Mesenchymal stem cell (in vitro differentiated cells and primary cell): ENCODE measurements at regions not wholly inside any gene's neighbourhood (a gene's known extent, or its start where the extent isn't known, plus 50 kb on each side); places are given as distances from the start of the nearest gene placed in this dataset.
"Not testable (repeated sequence)": the region's sequence is repeated elsewhere in the genome, so short reads cannot be mapped to it uniquely, and the experiment has no call there.

Experiments used
- DNase-seq: peaks from one replicate; pipeline ENCODE4 v3.0.0-alpha.2; 2013
- H2AFZ ChIP-seq: one replicate; pipeline ENCODE4 v1.6.1; 2013; ENCODE audit warnings: low read depth, mild to moderate bottlenecking, control low read depth, inconsistent platforms, low read length, moderate library complexity
- H2AK5ac ChIP-seq: 2 replicates; pipeline ENCODE4 v1.6.1; 2013; ENCODE audit warnings: low read length, moderate library complexity, mild to moderate bottlenecking, inconsistent platforms; ENCODE audit not compliant: severe bottlenecking
- H2BK120ac ChIP-seq: one replicate; pipeline ENCODE4 v1.6.1; 2013; ENCODE audit warnings: low read depth, mild to moderate bottlenecking, inconsistent platforms, low read length, moderate library complexity
- H2BK12ac ChIP-seq, 2 experiments: one replicate each; pipeline ENCODE4 v1.6.1; 2013; ENCODE audit warnings: inconsistent platforms in 2 of 2, low read length in 2 of 2, mild to moderate bottlenecking in 2 of 2, moderate library complexity in 2 of 2, control low read depth in 1 of 2
- H2BK15ac ChIP-seq: one replicate; pipeline ENCODE4 v1.6.1; 2013; ENCODE audit warnings: mild to moderate bottlenecking, low read depth, inconsistent platforms; ENCODE audit not compliant: poor library complexity, severe bottlenecking
- H2BK5ac ChIP-seq: 2 replicates; pipeline ENCODE4 v1.6.1; 2013; ENCODE audit warnings: low read depth, mild to moderate bottlenecking, low read length, control low read depth, inconsistent platforms; ENCODE audit not compliant: poor library complexity, severe bottlenecking
- H3K14ac ChIP-seq, 2 experiments: one replicate each; pipeline ENCODE4 v1.6.1; 2013; ENCODE audit warnings: inconsistent platforms in 2 of 2, low read length in 2 of 2, control low read depth in 1 of 2, mild to moderate bottlenecking in 1 of 2, moderate library complexity in 1 of 2
- H3K18ac ChIP-seq, 2 experiments: one replicate each; pipeline ENCODE4 v1.6.1; 2013; ENCODE audit warnings: inconsistent platforms in 2 of 2, low read length in 2 of 2, control low read depth in 1 of 2, low read depth in 1 of 2, mild to moderate bottlenecking in 1 of 2
- H3K23ac ChIP-seq, 2 experiments: one replicate each; pipeline ENCODE4 v1.6.1; 2013; ENCODE audit warnings: inconsistent platforms in 2 of 2, low read length in 2 of 2, mild to moderate bottlenecking in 2 of 2, moderate library complexity in 2 of 2, control low read depth in 1 of 2
- H3K27ac ChIP-seq: 2 replicates; pipeline ENCODE4 v1.5.1; 2013; ENCODE audit warnings: mild to moderate bottlenecking, moderate library complexity, low read length, control low read depth, inconsistent platforms; ENCODE audit not compliant: poor library complexity, severe bottlenecking
- H3K27me3 ChIP-seq, 2 experiments: 2 replicates each; pipeline versions ENCODE4 v1.6.1 to v1.7.0; 2013; ENCODE audit warnings: low read length in 2 of 2, mild to moderate bottlenecking in 2 of 2, moderate library complexity in 2 of 2, control low read depth in 1 of 2, inconsistent platforms in 1 of 2; ENCODE audit not compliant: control insufficient read depth in 1 of 2, insufficient read depth in 1 of 2
- H3K36me3 ChIP-seq, 2 experiments: 2 replicates each; pipeline versions ENCODE4 v1.6.1 to v1.7.0; 2013; ENCODE audit warnings: low read length in 2 of 2, control low read depth in 1 of 2, inconsistent platforms in 1 of 2, low read depth in 1 of 2, mild to moderate bottlenecking in 1 of 2; ENCODE audit not compliant: insufficient read depth in 2 of 2, control insufficient read depth in 1 of 2
- H3K4ac ChIP-seq, 2 experiments: one replicate each; pipeline ENCODE4 v1.6.1; 2013; ENCODE audit warnings: inconsistent platforms in 2 of 2, low read length in 2 of 2, mild to moderate bottlenecking in 2 of 2, moderate library complexity in 2 of 2, control low read depth in 1 of 2, low read depth in 1 of 2
- H3K4me1 ChIP-seq: 2 replicates; pipeline ENCODE4 v1.6.1; 2013; ENCODE audit warnings: low read depth, low read length, control low read depth; ENCODE audit not compliant: control insufficient read depth, insufficient read depth
- H3K4me2 ChIP-seq: 2 replicates; pipeline ENCODE4 v1.6.1; 2013; ENCODE audit warnings: low read length, mild to moderate bottlenecking, inconsistent platforms; ENCODE audit not compliant: poor library complexity, severe bottlenecking
- H3K4me3 ChIP-seq, 2 experiments: 2 replicates each; pipeline versions ENCODE4 v1.5.1 to v1.7.0; 2013; ENCODE audit warnings: low read length in 2 of 2, mild to moderate bottlenecking in 2 of 2, control low read depth in 1 of 2, low read depth in 1 of 2; ENCODE audit not compliant: insufficient read depth in 1 of 2
- H3K79me1 ChIP-seq: replicated peaks from 2 replicates; pipeline ENCODE4 v1.6.1; 2013; ENCODE audit warnings: mild to moderate bottlenecking, control low read depth, low read length, inconsistent platforms; ENCODE audit not compliant: poor library complexity, severe bottlenecking
- H3K9ac ChIP-seq: 2 replicates; pipeline ENCODE4 v1.7.0; 2013; ENCODE audit warnings: mild to moderate bottlenecking, low read length, moderate library complexity
- H3K9me3 ChIP-seq: 2 replicates; pipeline ENCODE4 v1.7.0; 2013; ENCODE audit warnings: mild to moderate bottlenecking, low read length; ENCODE audit not compliant: control insufficient read depth
- H4K8ac ChIP-seq: one replicate; pipeline ENCODE4 v1.6.1; 2013; ENCODE audit warnings: inconsistent platforms, mild to moderate bottlenecking, low read length, moderate library complexity
- H4K91ac ChIP-seq: one replicate; pipeline ENCODE4 v1.6.1; 2013; ENCODE audit warnings: mild to moderate bottlenecking, low read length, inconsistent platforms
- WGBS: methylation state at CpG from one replicate; pipeline ENCODE4 v1.1.7; 2013; ENCODE audit warnings: mixed read lengths; 5-methylcytosine and 5-hydroxymethylcytosine counted together

GRCh38 chr2:110320834-110321563 lies 108.7 kb upstream of the MTLN start:
- not testable (repeated sequence) for H3K4me3 ChIP-seq, H3K23ac ChIP-seq, H3K18ac ChIP-seq, H3K36me3 ChIP-seq, H2BK15ac ChIP-seq, H2AK5ac ChIP-seq, H3K14ac ChIP-seq, H3K27ac ChIP-seq, H3K79me1 ChIP-seq, H4K91ac ChIP-seq, H2BK120ac ChIP-seq, H3K4me1 ChIP-seq, H3K4me2 ChIP-seq, H3K9me3 ChIP-seq, H2BK12ac ChIP-seq, H2BK5ac ChIP-seq, H3K9ac ChIP-seq, DNase-seq, H3K27me3 ChIP-seq, H2AFZ ChIP-seq, H4K8ac ChIP-seq, H3K4ac ChIP-seq
- WGBS: no CpG with 5 or more reads among the region's 10 CpGs

DNA sequence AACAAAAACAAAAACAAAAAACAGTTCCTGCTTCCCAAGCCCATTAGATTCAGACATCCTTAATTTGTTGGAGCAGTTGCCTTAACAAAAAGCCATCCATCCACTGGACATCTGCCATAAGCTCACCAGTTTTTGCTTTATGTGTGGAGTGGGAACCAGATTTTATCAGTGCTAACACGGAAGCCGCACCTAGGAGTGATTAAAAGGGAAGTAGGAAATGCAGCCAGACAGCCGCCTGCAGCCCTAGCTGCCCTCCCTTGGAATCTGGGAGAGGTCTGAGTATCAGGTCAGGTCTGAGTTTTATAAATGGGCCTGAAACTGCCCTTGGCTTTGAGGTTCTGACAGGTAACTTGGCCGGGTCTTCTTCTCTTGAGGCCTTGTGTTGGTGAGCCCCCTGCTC lies 106.6 kb upstream of the MTLN start:
- H2AK5ac ChIP-seq, H3K18ac ChIP-seq, H2AFZ ChIP-seq, H3K79me1 ChIP-seq, H3K14ac ChIP-seq, H3K4ac ChIP-seq, H3K27me3 ChIP-seq, H2BK12ac ChIP-seq, H4K8ac ChIP-seq, H2BK5ac ChIP-seq, H3K23ac ChIP-seq, H2BK120ac ChIP-seq, H3K9me3 ChIP-seq, H3K4me2 ChIP-seq, H3K4me3 ChIP-seq, DNase-seq, H3K36me3 ChIP-seq, H3K27ac ChIP-seq, H4K91ac ChIP-seq, H3K9ac ChIP-seq, H2BK15ac ChIP-seq, H3K4me1 ChIP-seq: not testable (repeated sequence)
- WGBS: no CpG with 5 or more reads among the region's 4 CpGs

DNA sequence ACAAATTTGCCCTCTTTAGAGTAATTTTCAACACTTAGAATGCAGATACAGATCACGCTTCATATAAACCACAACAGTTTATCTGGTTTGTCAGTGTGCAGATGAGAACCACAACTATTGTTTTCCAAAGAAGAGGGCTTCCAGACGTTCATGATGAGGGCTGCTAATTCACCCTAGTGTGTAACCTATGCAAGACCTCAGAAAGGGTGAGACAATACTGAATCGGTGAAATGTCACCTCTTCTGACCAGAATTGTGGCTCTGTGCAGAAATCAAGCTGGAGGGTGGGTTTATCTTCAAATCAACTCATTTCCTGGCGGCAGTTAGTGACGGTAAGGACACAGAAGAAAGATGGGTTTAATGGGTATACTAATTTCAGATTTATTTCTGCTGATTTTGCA lies 105.0 kb upstream of the MTLN start:
- not testable (repeated sequence) for H3K18ac ChIP-seq, H3K27me3 ChIP-seq, H3K4me1 ChIP-seq, DNase-seq, H3K9me3 ChIP-seq, H2AK5ac ChIP-seq, H4K8ac ChIP-seq, H3K4me3 ChIP-seq, H3K9ac ChIP-seq, H3K4me2 ChIP-seq, H2BK12ac ChIP-seq, H2AFZ ChIP-seq, H3K79me1 ChIP-seq, H2BK120ac ChIP-seq, H3K4ac ChIP-seq, H4K91ac ChIP-seq, H3K14ac ChIP-seq, H2BK15ac ChIP-seq, H3K23ac ChIP-seq, H3K36me3 ChIP-seq, H3K27ac ChIP-seq, H2BK5ac ChIP-seq
- WGBS: no CpG with 5 or more reads among the region's 5 CpGs

DNA sequence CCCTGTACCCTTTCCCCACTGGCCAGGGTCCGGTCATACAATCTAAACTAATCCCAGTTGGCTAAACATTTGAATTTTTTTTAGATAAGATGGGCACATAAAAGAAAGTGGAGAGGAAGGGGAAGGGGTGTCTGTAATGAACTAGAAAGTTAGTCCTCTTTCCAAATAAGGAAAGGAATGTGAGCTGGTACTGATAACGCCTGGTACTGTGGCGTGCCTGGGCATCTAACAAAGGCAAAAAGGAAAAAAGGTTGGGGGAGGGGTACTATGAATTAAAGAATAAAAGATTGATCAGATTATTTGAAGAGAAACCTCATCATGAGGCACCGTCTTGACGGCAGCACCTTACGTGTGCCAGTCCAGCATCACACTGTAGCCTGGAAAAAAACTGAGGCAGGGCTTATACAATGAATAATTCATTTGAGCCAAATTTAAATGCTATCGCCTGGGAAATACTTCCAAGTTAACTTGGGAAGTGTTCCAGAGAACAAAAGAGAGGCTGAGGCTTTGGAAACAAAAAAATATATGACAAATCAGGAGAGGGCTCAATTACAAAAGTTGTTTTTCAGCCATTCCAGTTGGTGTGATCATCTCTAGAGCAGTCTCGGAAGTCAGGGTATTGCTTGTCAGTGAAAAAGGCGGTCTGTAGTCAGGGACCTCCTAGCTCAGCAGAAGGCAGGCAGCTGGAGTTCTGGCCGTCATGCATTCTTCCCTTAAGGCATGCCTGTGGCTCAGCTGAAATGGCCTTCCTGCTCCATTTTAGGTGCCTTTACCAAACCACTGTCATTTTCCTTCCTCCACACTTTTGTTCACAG lies 103.9 kb upstream of the MTLN start:
- H2AK5ac ChIP-seq, H3K14ac ChIP-seq, H3K18ac ChIP-seq, H3K4me3 ChIP-seq, H2BK5ac ChIP-seq, H3K4me2 ChIP-seq, H4K8ac ChIP-seq, H2BK15ac ChIP-seq, H3K4ac ChIP-seq, H2AFZ ChIP-seq, H2BK12ac ChIP-seq, H3K36me3 ChIP-seq, H3K79me1 ChIP-seq, H3K9me3 ChIP-seq, H2BK120ac ChIP-seq, H3K23ac ChIP-seq, H3K9ac ChIP-seq, H3K27me3 ChIP-seq, H3K4me1 ChIP-seq, H3K27ac ChIP-seq, DNase-seq, H4K91ac ChIP-seq: not testable (repeated sequence)
- WGBS: no CpG with 5 or more reads among the region's 10 CpGs
